Neural cell (in vitro differentiated cells): ENCODE measurements at regions not wholly inside any gene's neighbourhood (a gene's known extent, or its start where the extent isn't known, plus 50 kb on each side); places are given as distances from the start of the nearest gene placed in this dataset.

Experiments
- H2AFZ ChIP-seq: fragments of 200-600, 300-800 bp; sonication (generic), shearing (Covaris generic); 2 replicates; pipeline ENCODE4 v1.6.0; 2014; ENCODE audit warnings: low read depth, mild to moderate bottlenecking, antibody characterized with exemption, low read length, moderate library complexity
- H3F3A ChIP-seq: fragments of 200-600 bp; shearing (Covaris generic); 2 replicates; pipeline ENCODE4 v1.6.1; 2016; ENCODE audit warnings: mild to moderate bottlenecking, moderate library complexity, mixed read lengths, antibody characterized with exemption, low read length; ENCODE audit not compliant: insufficient read depth, poor library complexity, severe bottlenecking
- H3K27ac ChIP-seq: fragments of 200-600, 300-800 bp; sonication (generic), shearing (Covaris generic); 2 replicates; pipeline ENCODE4 v1.5.1; 2014; ENCODE audit warnings: mild to moderate bottlenecking, low read length, moderate library complexity
- H3K27me3 ChIP-seq: fragments of 300-800, 200-600 bp; sonication (generic), shearing (Covaris generic); 2 replicates; pipeline ENCODE4 v1.6.0; 2014; ENCODE audit warnings: mild to moderate bottlenecking, low read depth, low read length, moderate library complexity; ENCODE audit not compliant: insufficient read depth
- H3K36me3 ChIP-seq: fragments of 300-800, 200-600 bp; sonication (generic), shearing (Covaris generic); 2 replicates; pipeline ENCODE4 v1.5.1; 2014; ENCODE audit warnings: mild to moderate bottlenecking, antibody characterized with exemption, low read length, moderate library complexity; ENCODE audit not compliant: insufficient read depth
- H3K4me2 ChIP-seq: fragments of 300-800, 200-600 bp; sonication (generic), shearing (Covaris generic); 2 replicates; pipeline ENCODE4 v1.6.0; 2014; ENCODE audit warnings: mild to moderate bottlenecking, low read length
- H3K4me3 ChIP-seq: fragments of 300-800, 200-600 bp; sonication (generic), shearing (Covaris generic); 2 replicates; pipeline ENCODE4 v1.5.1; 2014; ENCODE audit warnings: mild to moderate bottlenecking, low read length, moderate library complexity
- H3K79me2 ChIP-seq: fragments of 200-600 bp; shearing (Covaris generic); replicated peaks from 2 replicates; pipeline ENCODE4 v1.6.0; 2014; ENCODE audit warnings: mild to moderate bottlenecking, low read length, moderate library complexity; ENCODE audit not compliant: insufficient read depth
- H3K9ac ChIP-seq: fragments of 300-800, 200-600 bp; sonication (generic), shearing (Covaris generic); 2 replicates; pipeline ENCODE4 v1.6.1; 2016; ENCODE audit warnings: mild to moderate bottlenecking, low read length, mixed read lengths
- H3K9me2 ChIP-seq: fragments of 200-600 bp; shearing (Covaris generic); 2 replicates; pipeline ENCODE4 v1.6.1; 2016; ENCODE audit warnings: mild to moderate bottlenecking, low read length, mixed read lengths; ENCODE audit not compliant: insufficient read depth
- H3K9me3 ChIP-seq: fragments of 200-600, 300-800 bp; sonication (generic), shearing (Covaris generic); 2 replicates; pipeline ENCODE4 v1.6.1; 2016; ENCODE audit warnings: mild to moderate bottlenecking, mixed run types, low read length, moderate library complexity, mixed read lengths
- H4K20me1 ChIP-seq: fragments of 200-600 bp; shearing (Covaris generic); 2 replicates; pipeline ENCODE4 v1.6.1; 2016; ENCODE audit warnings: mild to moderate bottlenecking, mixed run types; ENCODE audit not compliant: insufficient read depth
- EP300 ChIP-seq: fragments of 450-650 bp; conservative IDR thresholded peaks from 2 replicates; pipeline ENCODE4 v1.6.1; 2014; ENCODE audit warnings: antibody characterized with exemption, mild to moderate bottlenecking, moderate library complexity; ENCODE audit not compliant: poor library complexity, severe bottlenecking
- EZH2 ChIP-seq: fragments of 200-600, 300-800 bp; shearing (Covaris generic), sonication (generic); IDR thresholded peaks from 2 replicates; pipeline ENCODE4 v1.6.1; 2014; ENCODE audit warnings: antibody characterized with exemption, low read length, borderline replicate concordance, mild to moderate bottlenecking; ENCODE audit not compliant: insufficient read depth, poor library complexity, severe bottlenecking
- MXI1 ChIP-seq: fragments of 450-650 bp; conservative IDR thresholded peaks from 2 replicates; pipeline ENCODE4 v1.6.1; 2014; ENCODE audit warnings: antibody characterized with exemption, mild to moderate bottlenecking; ENCODE audit not compliant: poor library complexity, severe bottlenecking
- POLR2AphosphoS5 ChIP-seq: IDR thresholded peaks from 2 replicates; pipeline ENCODE4 v1.6.1; 2012
- RAD21 ChIP-seq: fragments of 450-650 bp; conservative IDR thresholded peaks from 2 replicates; pipeline ENCODE4 v1.6.1; 2014; ENCODE audit warnings: antibody characterized with exemption, mild to moderate bottlenecking, moderate library complexity
- SMC3 ChIP-seq: fragments of 450-650 bp; conservative IDR thresholded peaks from 2 replicates; pipeline ENCODE4 v1.6.1; 2014; ENCODE audit warnings: antibody characterized with exemption, mild to moderate bottlenecking, moderate library complexity; ENCODE audit not compliant: poor library complexity
- TAF1 ChIP-seq: IDR thresholded peaks from 2 replicates; pipeline ENCODE4 v1.6.1; 2012; ENCODE audit warnings: low read depth
- TF ChIP-seq, protein P1 (sequence below): fragments of 450-650 bp; IDR thresholded peaks from 2 replicates; pipeline ENCODE4 v1.5.1; 2014; ENCODE audit warnings: antibody characterized with exemption, mild to moderate bottlenecking, moderate library complexity; ENCODE audit not compliant: poor library complexity, severe bottlenecking
- TF ChIP-seq, protein P2 (sequence below): IDR thresholded peaks from 2 replicates; pipeline ENCODE4 v1.6.1; 2012; ENCODE audit warnings: borderline replicate concordance

DNA sequence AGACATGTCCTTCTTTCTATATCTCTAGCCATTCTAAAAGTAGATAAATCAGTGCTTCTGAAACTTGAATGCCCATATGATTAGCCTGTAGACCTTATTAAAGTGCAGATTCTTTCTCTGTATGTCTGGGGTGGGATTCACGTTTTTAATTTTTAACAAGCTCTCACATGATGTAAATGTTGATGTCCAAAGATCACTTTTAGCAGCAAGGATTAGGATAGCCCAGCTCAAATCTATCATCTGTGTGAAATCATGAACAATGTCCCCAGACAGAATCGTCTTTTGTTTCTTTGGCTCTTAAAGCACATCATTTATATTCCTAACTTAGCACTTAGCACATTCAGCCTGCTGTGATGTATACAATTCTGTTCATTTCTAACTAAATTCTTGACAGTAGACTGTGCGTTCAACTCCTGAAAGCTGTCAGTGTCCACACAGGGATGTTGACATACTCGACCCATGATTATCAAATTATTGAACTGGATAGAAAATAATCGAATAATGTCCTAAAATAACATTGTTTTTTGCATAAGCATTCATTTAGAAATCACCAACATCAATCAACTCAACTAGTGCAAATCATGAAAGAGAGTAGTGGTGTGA, 102.1 kb upstream of the MLIP start:
- H3K27me3 ChIP-seq, result no peaks in the 10 kb centered on the region
- H3K4me2 ChIP-seq, result no peak overlapping the region
- peak overlapping the region; percentile 7 for H3K4me3 ChIP-seq
- H3F3A ChIP-seq, result no peaks in the 10 kb centered on the region
- H2AFZ ChIP-seq, result no peak overlapping the region
- no peaks in the 10 kb centered on the region for H3K9me2 ChIP-seq
- no peaks in the 10 kb centered on the region for H4K20me1 ChIP-seq
- H3K27ac ChIP-seq, result peak overlapping the region; percentile 38
- no peaks in the 10 kb centered on the region for H3K79me2 ChIP-seq
- no peak overlapping the region for H3K9ac ChIP-seq
- H3K36me3 ChIP-seq, result no peaks in the 10 kb centered on the region
- H3K9me3 ChIP-seq, result no peaks in the 10 kb centered on the region
- no peak for TF ChIP-seq EZH2
- TF ChIP-seq EP300, result peak; percentile 77
- TF ChIP-seq RAD21, result no peak
- TF ChIP-seq, protein P1, sequence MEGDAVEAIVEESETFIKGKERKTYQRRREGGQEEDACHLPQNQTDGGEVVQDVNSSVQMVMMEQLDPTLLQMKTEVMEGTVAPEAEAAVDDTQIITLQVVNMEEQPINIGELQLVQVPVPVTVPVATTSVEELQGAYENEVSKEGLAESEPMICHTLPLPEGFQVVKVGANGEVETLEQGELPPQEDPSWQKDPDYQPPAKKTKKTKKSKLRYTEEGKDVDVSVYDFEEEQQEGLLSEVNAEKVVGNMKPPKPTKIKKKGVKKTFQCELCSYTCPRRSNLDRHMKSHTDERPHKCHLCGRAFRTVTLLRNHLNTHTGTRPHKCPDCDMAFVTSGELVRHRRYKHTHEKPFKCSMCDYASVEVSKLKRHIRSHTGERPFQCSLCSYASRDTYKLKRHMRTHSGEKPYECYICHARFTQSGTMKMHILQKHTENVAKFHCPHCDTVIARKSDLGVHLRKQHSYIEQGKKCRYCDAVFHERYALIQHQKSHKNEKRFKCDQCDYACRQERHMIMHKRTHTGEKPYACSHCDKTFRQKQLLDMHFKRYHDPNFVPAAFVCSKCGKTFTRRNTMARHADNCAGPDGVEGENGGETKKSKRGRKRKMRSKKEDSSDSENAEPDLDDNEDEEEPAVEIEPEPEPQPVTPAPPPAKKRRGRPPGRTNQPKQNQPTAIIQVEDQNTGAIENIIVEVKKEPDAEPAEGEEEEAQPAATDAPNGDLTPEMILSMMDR, result no peak
- TF ChIP-seq TAF1, result no peak
- no peak for TF ChIP-seq MXI1
- peak; percentile 59 for TF ChIP-seq POLR2AphosphoS5
- TF ChIP-seq, protein P2, sequence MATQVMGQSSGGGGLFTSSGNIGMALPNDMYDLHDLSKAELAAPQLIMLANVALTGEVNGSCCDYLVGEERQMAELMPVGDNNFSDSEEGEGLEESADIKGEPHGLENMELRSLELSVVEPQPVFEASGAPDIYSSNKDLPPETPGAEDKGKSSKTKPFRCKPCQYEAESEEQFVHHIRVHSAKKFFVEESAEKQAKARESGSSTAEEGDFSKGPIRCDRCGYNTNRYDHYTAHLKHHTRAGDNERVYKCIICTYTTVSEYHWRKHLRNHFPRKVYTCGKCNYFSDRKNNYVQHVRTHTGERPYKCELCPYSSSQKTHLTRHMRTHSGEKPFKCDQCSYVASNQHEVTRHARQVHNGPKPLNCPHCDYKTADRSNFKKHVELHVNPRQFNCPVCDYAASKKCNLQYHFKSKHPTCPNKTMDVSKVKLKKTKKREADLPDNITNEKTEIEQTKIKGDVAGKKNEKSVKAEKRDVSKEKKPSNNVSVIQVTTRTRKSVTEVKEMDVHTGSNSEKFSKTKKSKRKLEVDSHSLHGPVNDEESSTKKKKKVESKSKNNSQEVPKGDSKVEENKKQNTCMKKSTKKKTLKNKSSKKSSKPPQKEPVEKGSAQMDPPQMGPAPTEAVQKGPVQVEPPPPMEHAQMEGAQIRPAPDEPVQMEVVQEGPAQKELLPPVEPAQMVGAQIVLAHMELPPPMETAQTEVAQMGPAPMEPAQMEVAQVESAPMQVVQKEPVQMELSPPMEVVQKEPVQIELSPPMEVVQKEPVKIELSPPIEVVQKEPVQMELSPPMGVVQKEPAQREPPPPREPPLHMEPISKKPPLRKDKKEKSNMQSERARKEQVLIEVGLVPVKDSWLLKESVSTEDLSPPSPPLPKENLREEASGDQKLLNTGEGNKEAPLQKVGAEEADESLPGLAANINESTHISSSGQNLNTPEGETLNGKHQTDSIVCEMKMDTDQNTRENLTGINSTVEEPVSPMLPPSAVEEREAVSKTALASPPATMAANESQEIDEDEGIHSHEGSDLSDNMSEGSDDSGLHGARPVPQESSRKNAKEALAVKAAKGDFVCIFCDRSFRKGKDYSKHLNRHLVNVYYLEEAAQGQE, result no peak

DNA sequence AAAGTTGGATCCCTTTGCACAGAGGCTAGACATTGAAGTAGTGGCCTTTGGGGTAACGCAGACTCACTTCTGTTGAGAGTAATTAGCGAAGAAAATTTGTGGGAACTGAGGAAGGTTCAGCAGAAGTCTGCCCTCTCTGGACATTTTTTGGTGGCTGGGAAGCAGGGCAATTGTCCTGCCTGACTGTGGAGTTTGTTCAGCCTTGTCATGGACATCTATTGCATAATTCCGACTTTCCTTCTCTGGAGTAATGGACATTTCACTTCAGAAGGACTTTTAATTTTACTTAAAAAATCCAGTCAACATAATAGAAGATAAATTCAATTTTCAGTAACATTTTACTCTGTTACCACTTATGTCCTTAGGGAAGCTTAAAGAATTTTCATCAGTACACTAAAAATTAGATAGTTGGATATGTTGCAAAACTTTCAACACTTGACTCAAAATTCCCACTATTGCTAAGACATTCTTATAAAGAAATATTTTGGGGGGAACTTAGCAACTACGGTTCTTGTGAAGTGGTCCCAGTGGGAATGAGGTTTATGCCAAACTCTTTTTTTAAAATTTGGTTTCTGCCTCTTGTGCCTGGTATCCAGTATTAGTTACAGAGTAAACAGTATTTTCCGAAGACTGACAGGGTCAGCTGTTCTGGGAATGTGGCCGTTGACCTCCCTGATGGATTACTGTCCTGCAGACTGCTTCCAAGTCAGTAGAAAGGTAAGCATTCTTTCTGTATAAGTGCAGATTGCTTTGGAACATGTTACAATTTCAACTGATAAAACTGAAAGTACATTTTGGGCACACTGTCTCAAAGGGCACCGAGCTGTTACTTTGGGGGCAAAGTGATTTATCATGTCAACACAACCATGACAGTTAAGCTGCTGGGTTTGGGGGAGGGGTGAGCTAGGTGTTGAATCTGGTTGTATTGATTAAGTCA, 100.6 kb upstream of the MLIP start:
- no peak overlapping the region for H3K4me2 ChIP-seq
- TF ChIP-seq RAD21 (no peak), EP300 (no peak), SMC3 (no peak), MXI1 (no peak), EZH2 (no peak), TAF1 (no peak), POLR2AphosphoS5 (no peak)
- TF ChIP-seq, protein P1, result no peak
- TF ChIP-seq, protein P2, result no peak
- no peaks in the 10 kb centered on the region for H4K20me1 ChIP-seq

More for the DNA sequence above, 100.6 kb upstream of the MLIP start:
- H3K79me2 ChIP-seq, result no peaks in the 10 kb centered on the region
- no peak overlapping the region for H3K9ac ChIP-seq
- H3K9me3 ChIP-seq, result no peaks in the 10 kb centered on the region
- H3K9me2 ChIP-seq, result no peaks in the 10 kb centered on the region
- H3K27me3 ChIP-seq, result no peaks in the 10 kb centered on the region
- no peaks in the 10 kb centered on the region for H3F3A ChIP-seq
- H3K4me3 ChIP-seq, result no peak overlapping the region
- H2AFZ ChIP-seq, result no peak overlapping the region
- no peaks in the 10 kb centered on the region for H3K36me3 ChIP-seq
- H3K27ac ChIP-seq, result no peak overlapping the region
